Vagina (tissue), 2 donors: ENCODE measurements at regions not wholly inside any gene's neighbourhood (a gene's known extent, or its start where the extent isn't known, plus 50 kb on each side); places are given as distances from the start of the nearest gene placed in this dataset.

Experiments
- POLR2AphosphoS5 ChIP-seq, 2 donors: sonication (generic); formaldehyde crosslinking; IDR thresholded peaks; one replicate each; pipeline ENCODE4 v1.9.0; 2017; ENCODE audit warnings: antibody characterized with exemption in 2 of 2, mild to moderate bottlenecking in 2 of 2, low read depth in 1 of 2; ENCODE audit not compliant: insufficient read depth in 1 of 2
- TF ChIP-seq, protein P1 (sequence below), 3 experiments: fragments of 450-650 bp in 2 of 3; fragments of 200-600 bp in 1 of 3; sonication (generic) in 1 of 3; IDR thresholded peaks; one replicate each; pipeline ENCODE4 v1.5.1; 2017 to 2019; ENCODE audit warnings: antibody characterized with exemption in 3 of 3, mild to moderate bottlenecking in 2 of 3, moderate library complexity in 2 of 3

DNA sequence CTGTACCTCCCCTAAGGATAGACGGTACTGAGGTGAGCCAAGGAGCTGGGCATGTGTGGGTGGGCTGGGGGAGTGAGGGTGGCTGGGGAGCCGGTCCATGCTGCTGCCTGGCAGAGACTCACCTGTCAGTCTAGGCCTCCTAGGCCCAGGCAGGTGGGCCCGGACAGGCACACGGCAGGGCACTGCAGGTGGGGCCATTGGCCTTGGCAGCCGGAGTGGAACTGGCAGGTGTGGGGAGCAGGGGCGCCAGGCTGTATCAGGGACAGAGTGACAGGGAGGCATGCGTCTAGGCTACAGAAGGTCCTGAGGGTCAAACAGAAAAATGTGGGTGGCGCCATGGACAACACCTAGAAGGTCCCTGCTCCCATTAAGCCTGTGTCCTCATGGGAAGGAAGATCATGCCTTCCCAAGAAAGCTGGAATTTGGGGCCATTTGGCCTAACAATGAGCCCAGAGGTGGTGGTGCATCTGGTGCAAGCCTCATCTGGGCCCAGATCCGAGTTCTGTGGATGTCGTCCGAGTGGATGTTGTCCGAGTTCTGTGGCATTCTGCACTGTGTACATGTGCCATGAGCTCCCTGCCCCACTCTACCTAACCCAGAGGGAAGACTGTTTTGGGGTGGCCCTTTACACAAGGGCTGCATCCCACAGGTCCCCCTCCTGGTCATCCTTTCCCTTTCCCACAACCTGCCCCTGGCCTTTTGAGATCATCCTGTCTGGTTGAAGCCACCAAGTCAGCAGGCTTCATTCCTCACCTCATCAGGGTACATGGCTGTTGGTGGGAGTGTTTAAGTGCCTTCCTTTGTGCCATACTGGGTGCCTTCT is 249.7 kb downstream of the GLI2 start:
- TF ChIP-seq, protein P1, sequence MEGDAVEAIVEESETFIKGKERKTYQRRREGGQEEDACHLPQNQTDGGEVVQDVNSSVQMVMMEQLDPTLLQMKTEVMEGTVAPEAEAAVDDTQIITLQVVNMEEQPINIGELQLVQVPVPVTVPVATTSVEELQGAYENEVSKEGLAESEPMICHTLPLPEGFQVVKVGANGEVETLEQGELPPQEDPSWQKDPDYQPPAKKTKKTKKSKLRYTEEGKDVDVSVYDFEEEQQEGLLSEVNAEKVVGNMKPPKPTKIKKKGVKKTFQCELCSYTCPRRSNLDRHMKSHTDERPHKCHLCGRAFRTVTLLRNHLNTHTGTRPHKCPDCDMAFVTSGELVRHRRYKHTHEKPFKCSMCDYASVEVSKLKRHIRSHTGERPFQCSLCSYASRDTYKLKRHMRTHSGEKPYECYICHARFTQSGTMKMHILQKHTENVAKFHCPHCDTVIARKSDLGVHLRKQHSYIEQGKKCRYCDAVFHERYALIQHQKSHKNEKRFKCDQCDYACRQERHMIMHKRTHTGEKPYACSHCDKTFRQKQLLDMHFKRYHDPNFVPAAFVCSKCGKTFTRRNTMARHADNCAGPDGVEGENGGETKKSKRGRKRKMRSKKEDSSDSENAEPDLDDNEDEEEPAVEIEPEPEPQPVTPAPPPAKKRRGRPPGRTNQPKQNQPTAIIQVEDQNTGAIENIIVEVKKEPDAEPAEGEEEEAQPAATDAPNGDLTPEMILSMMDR (IDR thresholded peaks at IDR 0.05): no peak
- no peak for TF ChIP-seq POLR2AphosphoS5 (IDR thresholded peaks at IDR 0.05; ENCODE audit: insufficient read depth in 1 of 2, low read depth in 1 of 2)
